Omental fat pad (tissue), 3 donors: ENCODE measurements at regions not wholly inside any gene's neighbourhood (a gene's known extent, or its start where the extent isn't known, plus 50 kb on each side); places are given as distances from the start of the nearest gene placed in this dataset.

Source experiments
- ATAC-seq: fragments of 150-250 bp; one replicate; pipeline ENCODE4 v1.9.1; 2016; ENCODE audit warnings: mild to moderate bottlenecking, moderate library complexity; ENCODE audit not compliant: low FRiP score
- DNase-seq: peaks from one replicate; pipeline ENCODE4 v3.0.0-alpha.2; 2019; ENCODE audit warnings: low spot score
- TF ChIP-seq, protein P1 (sequence below), 3 donors: fragments of 450-650 bp; IDR thresholded peaks; one replicate each; pipeline ENCODE4 v1.5.1; 2016 to 2017; ENCODE audit warnings: antibody characterized with exemption in 3 of 3, mild to moderate bottlenecking in 3 of 3, moderate library complexity in 2 of 3

DNA sequence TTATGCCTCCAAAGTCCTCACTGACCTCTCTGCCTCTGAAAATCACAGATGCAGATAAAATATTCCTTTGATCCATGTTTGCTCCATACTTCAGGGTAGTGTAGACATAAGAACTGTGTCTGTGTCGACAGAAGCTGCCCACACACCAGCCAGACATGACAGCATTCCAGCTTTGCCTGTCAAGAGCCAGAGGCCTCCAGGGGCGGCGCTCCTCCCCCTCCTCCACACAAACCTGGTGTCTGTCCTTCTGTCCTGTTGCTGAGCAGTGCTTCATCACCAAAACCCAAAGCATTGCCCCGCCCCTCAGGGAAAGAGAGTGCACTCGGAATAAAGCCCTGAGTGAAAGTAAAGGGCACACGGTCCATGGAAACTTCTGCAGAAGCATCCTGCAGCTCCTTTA, 379.4 kb downstream of the FBXW7 start:
- no peak for ATAC-seq

DNA sequence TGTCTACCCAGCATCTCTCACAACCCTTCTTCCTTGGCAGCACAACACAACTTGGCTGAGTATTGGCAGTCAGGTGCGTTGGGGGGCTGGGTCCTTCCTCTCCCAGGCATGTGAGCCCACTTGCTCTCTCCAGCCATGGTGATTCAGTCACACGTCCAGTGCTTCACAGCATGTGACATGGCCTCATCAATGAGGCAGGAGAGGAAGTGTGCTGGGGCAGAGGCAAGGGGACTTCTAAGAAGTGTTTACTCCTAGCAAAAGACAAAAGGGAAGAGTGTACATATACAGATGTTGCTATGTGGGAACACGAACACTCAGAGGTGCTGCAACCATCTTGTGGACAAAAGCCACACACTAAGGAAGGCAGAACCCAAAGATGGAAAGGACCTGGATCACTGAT, 380.8 kb downstream of the FBXW7 start:
- DNase-seq, result no peak
- TF ChIP-seq, protein P1, sequence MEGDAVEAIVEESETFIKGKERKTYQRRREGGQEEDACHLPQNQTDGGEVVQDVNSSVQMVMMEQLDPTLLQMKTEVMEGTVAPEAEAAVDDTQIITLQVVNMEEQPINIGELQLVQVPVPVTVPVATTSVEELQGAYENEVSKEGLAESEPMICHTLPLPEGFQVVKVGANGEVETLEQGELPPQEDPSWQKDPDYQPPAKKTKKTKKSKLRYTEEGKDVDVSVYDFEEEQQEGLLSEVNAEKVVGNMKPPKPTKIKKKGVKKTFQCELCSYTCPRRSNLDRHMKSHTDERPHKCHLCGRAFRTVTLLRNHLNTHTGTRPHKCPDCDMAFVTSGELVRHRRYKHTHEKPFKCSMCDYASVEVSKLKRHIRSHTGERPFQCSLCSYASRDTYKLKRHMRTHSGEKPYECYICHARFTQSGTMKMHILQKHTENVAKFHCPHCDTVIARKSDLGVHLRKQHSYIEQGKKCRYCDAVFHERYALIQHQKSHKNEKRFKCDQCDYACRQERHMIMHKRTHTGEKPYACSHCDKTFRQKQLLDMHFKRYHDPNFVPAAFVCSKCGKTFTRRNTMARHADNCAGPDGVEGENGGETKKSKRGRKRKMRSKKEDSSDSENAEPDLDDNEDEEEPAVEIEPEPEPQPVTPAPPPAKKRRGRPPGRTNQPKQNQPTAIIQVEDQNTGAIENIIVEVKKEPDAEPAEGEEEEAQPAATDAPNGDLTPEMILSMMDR (IDR thresholded peaks at IDR 0.05), result no peak
- no peak for ATAC-seq

More for the DNA sequence above, 379.4 kb downstream of the FBXW7 start:
- no peak for DNase-seq
- TF ChIP-seq, protein P1 (IDR thresholded peaks at IDR 0.05), result no peak

DNA sequence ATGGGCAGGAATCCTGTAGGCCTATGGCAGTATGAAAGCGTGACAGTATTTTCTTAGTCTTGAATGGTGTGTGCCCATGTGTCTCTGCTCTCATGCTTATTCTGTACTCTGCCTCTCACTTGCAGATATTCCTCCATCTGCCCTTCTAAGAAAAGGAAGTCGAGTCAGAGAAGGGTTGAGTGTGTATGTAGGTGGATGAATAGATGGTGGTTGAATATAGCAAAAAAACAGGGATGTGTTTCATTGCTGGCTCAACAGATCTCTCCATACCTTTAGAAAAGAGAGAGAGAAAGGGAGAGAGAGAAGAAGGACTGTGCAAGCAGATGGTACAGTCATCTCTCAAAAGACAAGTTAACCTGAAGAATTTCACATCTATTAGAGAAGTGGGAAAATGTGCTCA, 381.5 kb downstream of the FBXW7 start:
- DNase-seq (no peak), ATAC-seq (no peak)
- TF ChIP-seq, protein P1 (IDR thresholded peaks at IDR 0.05), result no peak

DNA sequence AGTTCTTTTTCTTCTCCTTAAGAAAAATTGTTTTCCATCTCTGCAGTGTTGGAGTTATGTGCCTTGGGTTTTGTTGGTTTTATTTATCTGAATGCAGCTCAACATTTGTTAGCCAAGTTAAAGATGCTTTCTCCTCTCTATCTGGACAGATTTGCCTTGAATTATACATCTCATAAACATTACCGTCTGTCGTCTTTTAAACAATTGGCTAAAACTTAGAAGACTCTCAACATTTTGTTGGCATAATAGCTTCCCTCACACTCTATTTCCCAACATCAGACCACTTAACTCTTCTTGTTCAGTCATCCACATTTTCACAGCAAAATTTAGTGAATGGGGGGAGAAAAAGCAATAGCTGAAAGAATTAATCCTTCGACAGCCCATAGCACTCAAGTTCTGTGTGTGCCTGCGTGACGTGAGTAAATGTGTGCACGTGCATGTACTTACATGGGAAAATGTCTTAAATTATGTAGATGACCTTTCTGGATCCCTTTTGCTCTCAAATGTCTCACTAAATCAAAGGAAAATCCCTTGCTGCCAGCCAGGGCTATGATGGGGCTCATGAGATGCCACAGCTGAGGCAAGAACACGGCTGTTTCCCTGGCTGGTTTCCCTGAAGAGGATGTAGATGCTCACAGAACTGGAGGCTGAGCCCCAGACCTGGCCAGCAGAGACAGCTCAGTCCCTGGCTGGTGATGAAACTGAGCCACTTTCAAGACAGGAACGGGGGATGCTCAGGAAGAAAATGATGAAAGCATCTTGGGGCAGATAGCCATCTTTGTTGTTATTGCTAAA, 382.2 kb downstream of the FBXW7 start:
- ATAC-seq (no peak), DNase-seq (no peak)
- TF ChIP-seq, protein P1 (IDR thresholded peaks at IDR 0.05), result no peak

DNA sequence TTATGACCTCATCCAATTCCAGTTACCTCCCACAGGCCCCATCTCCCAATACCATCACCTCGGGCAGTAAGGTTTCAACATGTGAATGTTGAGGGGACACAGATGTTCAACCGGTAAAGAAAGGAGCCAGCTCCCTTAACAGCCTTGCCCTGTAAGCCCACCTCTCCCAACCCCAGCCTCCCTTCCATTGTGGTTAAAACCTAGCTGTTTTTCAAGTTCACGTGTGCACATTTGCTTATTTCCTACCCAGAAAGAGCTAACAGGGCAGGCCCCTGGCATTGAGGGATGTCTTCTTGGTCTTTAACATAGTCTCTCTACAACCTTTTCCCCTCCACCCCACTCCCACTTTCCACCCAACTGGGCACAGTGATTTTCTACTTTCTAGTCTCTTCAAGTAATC, 385.7 kb downstream of the FBXW7 start:
- DNase-seq (no peak), ATAC-seq (no peak)
- TF ChIP-seq, protein P1 (IDR thresholded peaks at IDR 0.05), result no peak

DNA sequence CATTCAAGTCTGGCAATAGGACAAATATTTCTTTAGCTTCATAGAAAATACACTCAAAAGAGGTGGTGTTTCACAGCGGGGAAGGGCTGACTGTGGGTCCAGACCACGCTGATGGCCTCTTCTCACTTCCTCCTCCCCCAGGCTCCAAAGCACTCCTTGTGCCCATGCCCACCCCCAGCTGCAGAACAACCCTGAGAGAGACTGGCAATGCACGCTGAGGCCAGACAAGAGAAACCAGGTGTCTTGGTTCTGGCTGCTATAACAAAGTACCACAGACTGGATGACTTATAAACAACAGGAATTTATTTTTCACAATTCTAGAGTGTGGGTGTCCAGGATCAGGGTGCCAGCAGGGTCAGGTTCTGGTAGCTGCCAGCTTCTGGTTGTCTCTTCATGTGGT, 386.1 kb downstream of the FBXW7 start:
- no peak for DNase-seq
- TF ChIP-seq, protein P1 (IDR thresholded peaks at IDR 0.05), result no peak
- ATAC-seq, result no peak

DNA sequence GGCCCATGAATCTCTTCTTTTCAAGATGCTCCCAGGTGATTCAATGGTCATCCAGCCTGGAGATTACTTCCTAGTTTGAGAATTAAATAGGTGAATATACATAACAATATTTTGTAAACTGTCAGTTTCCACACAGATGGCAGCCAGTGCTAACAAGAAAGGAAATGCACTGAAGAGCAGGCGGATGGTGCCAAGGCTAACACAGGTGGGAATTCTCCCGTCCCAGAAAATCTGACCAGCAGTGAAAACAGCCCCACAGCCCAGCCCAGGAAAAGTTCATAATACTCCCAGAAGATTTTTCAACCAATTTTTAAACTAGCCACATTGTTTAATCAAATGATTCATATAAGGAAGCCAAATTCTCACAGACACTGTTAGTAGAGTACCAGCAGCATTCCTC, 387.2 kb upstream of the GATB start:
- no peak for ATAC-seq

More for the DNA sequence above, 387.2 kb upstream of the GATB start:
- TF ChIP-seq, protein P1 (IDR thresholded peaks at IDR 0.05), result no peak
- DNase-seq, result no peak
